ENCODE measurements at regions not wholly inside any gene's neighbourhood (a gene's known extent, or its start where the extent isn't known, plus 50 kb on each side); places are given as distances from the start of the nearest gene placed in this dataset.
"Not testable (repeated sequence)": the region's sequence is repeated elsewhere in the genome, so short reads cannot be mapped to it uniquely, and the experiment has no call there.

GRCh38 chr20:19834783-19835182, 76.7 kb downstream of the RIN2 start:
- ChIA-PET POLR2A (no interaction called here), CTCF (no interaction called here)

GRCh38 chr20:19835533-19836222, 77.6 kb downstream of the RIN2 start:
- no peak overlapping the region for H3K4me3 ChIP-seq (ENCODE audit: low read depth, low read length)
- TF ChIP-seq CTCF (IDR thresholded peaks at IDR 0.05; ENCODE audit: insufficient read depth, low read length, missing control alignments): no peak
- POLR2A ChIA-PET: no interaction called here
- no peak for DNase-seq (ENCODE audit: low read depth, low spot score)
- CTCF ChIA-PET: interaction anchor here (1.5 to 1.7 kb wide), 2 partner anchors 7 to 23 kb away, joined by 3 to 10 read pairs; no protein-coding TSS in a partner anchor

More at GRCh38 chr20:19834783-19835182, 76.7 kb downstream of the RIN2 start:
- DNase-seq (ENCODE audit: low read depth, low spot score): no peak
- TF ChIP-seq CTCF (IDR thresholded peaks at IDR 0.05; ENCODE audit: insufficient read depth, low read length, missing control alignments): no peak
- no peak overlapping the region for H3K4me3 ChIP-seq (ENCODE audit: low read depth, low read length)

GRCh38 chr20:19838468-19838867, 80.4 kb downstream of the RIN2 start:
- TF ChIP-seq CTCF (IDR thresholded peaks at IDR 0.05; ENCODE audit: insufficient read depth, low read length, missing control alignments): no peak
- CTCF ChIA-PET: interaction anchor here (1.1 kb wide), 1 partner anchor 10 kb away, joined by 5 read pairs; no protein-coding TSS in a partner anchor

DNA sequence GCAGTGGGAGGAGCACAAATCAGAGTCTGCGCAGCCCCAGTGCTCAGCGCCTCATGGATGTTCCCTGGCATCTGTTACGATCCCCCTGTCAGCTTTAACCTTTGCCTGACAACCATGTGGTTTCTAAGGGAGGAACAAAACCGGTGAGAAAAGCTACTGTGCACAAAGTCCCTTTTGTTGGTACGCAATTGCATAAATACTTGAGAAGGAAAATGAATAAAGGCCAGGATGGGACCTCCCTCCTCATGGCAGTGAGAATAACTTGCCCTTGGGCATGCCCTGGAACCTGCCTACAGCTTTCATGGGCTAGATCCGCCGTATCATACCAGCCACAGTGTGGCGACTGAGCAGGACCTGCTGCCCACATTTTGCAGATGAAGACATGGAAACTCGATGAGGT, 81.0 kb downstream of the RIN2 start:
- no peak overlapping the region for H3K4me3 ChIP-seq (ENCODE audit: low read depth, low read length)
- ChIA-PET CTCF (interaction anchor here (1.1 kb wide), 1 partner anchor 11 kb away, joined by 5 read pairs; no protein-coding TSS in a partner anchor), POLR2A (no interaction called here)
- no peak for TF ChIP-seq CTCF (IDR thresholded peaks at IDR 0.05; ENCODE audit: insufficient read depth, low read length, missing control alignments)
- DNase-seq (ENCODE audit: low read depth, low spot score): no peak

More at GRCh38 chr20:19838468-19838867, 80.4 kb downstream of the RIN2 start:
- H3K4me3 ChIP-seq (ENCODE audit: low read depth, low read length): no peak overlapping the region
- DNase-seq (ENCODE audit: low read depth, low spot score): no peak
- POLR2A ChIA-PET: no interaction called here

DNA sequence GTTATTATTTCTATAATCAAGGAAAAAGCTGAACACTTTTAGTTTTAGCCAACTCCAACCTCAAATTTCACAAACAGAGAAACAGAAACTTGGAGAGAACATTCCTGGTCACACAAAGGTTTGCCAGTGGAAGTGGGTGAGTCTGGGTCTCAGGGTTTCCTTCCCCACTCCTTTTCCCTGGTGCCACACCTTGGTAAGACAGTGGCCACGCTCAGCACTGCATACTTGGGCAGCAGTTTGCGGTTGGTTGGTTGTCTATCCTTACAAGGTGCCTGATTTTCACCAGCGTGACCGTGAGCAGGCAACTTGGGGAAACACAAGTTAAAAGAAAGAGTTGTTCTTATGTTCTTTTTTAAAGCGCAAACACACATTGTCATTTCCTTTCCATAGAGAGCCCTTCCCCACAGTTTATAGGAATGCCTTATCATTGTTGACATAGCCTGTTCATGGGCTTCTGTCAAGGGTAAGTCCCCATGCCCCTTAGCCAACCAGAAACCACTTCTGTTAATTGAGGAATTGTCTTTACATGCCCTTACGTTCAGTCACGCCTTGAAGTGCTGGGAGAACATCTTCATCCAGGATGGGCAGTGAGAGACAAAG, 82.2 kb downstream of the RIN2 start:
- TF ChIP-seq CTCF (IDR thresholded peaks at IDR 0.05; ENCODE audit: insufficient read depth, low read length, missing control alignments): no peak
- no peak for DNase-seq (ENCODE audit: low read depth, low spot score)
- POLR2A ChIA-PET: no interaction called here
- no peak overlapping the region for H3K4me3 ChIP-seq (ENCODE audit: low read depth, low read length)
- CTCF ChIA-PET: no interaction called here

DNA sequence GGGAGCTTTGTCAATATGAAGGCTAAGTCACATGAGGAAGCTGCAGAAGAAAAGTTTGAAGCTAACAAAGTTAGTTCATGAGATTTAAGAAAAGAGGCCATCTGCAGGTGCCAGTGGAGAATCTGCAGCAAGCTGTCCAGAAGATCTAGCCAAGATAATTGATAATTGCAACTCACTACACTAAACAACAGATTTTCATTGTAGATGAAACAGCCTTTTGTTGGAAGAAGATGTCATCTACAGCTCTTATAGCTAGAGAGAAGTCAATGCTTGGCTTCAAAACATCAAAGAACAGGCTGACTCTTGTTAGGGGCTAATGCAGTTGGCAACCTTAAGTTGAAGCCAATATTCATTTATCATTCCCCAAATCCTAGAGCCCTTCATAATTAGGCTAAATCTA, 83.7 kb downstream of the RIN2 start:
- CTCF ChIA-PET: interaction anchor here (0.8 kb wide), 1 partner anchor 29 kb away, joined by 3 read pairs; no protein-coding TSS in a partner anchor
- POLR2A ChIA-PET: no interaction called here
- TF ChIP-seq CTCF (IDR thresholded peaks at IDR 0.05; ENCODE audit: insufficient read depth, low read length, missing control alignments): no peak
- H3K4me3 ChIP-seq (ENCODE audit: low read depth, low read length): no peak overlapping the region
- no peak for DNase-seq (ENCODE audit: low read depth, low spot score)

- CTCF ChIA-PET; POLR2A ChIA-PET; DNase-seq (ENCODE audit: low read depth, low spot score); H3K4me3 ChIP-seq (ENCODE audit: low read depth, low read length): not testable (repeated sequence)
Measured at GRCh38 chr20:19844850-19845249, 86.8 kb downstream of the RIN2 start.
